ENCODE measurements at regions not wholly inside any gene's neighbourhood (a gene's known extent, or its start where the extent isn't known, plus 50 kb on each side); places are given as distances from the start of the nearest gene placed in this dataset.

DNA sequence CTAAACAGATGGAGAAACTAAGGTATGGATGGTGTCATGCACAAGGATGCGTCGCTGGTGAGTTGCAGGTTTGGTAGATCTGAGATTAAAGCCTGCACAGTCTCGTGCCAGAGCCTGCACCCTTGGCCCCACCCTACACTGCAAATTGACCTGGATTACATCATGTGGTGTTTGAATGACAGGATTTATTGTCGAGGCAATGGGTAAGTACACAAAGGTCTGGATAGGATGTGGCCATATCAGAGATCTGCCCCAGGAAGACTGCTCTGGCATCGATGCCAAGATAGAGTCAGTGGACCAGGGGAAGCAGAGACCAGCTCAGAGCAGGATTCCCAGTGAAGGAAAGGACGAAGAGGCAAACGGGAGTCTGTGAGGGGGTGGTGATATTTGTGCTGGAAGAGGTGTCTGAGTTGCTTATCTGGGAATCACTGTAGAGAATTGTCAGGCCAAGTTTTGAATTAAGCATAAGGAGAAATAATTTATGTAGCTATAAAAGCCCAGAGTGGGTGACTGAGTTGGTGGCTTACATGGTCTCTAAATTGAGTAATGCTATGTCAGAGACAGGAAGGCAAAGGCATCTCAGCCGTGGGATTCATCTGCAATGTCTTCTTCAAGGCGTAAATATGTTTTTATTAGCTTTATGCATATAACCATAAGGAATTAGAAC is 499.6 kb upstream of the B3GAT1 start:
- Histone ChIP-seq H3K4me1 (replicated peaks) (no peaks in the 10 kb centered on the region), H3K9me3 (no peaks in the 10 kb centered on the region), H3K27me3 (replicated peaks; ENCODE audit: insufficient read depth) (peaks cover 3% of the 10 kb centered on the region), H3K27ac (no peak overlapping the region), H3K36me3 (no peaks in the 10 kb centered on the region), H3K4me3 (no peak overlapping the region)
- WGBS = 34% methylated on average over 9 of the region's 9 CpGs
- TF ChIP-seq CTCF (IDR thresholded peaks at IDR 0.05) (no peak), POLR2AphosphoS5 (IDR thresholded peaks at IDR 0.05) (no peak), POLR2A (IDR thresholded peaks at IDR 0.05) (no peak)
- intact Hi-C loops (cut with DNase I) = no loop called here
- DNase-seq (ENCODE audit: low spot score) = no peak

GRCh38 chr11:134908583-134908982 is 496.5 kb upstream of the B3GAT1 start:
- no peak for DNase-seq (ENCODE audit: low spot score)
- no peak overlapping the region for H3K27ac ChIP-seq
- TF ChIP-seq CTCF (IDR thresholded peaks at IDR 0.05) (no peak), POLR2A (IDR thresholded peaks at IDR 0.05) (no peak), POLR2AphosphoS5 (IDR thresholded peaks at IDR 0.05) (no peak)
- no peak overlapping the region for H3K4me3 ChIP-seq
- no peaks in the 10 kb centered on the region for H3K4me1 ChIP-seq (replicated peaks)
- WGBS = 86% methylated on average over 5 of the region's 5 CpGs
- no peaks in the 10 kb centered on the region for H3K9me3 ChIP-seq
- intact Hi-C loops (cut with DNase I) = no loop called here
- peaks cover 4% of the 10 kb centered on the region for H3K27me3 ChIP-seq (replicated peaks; ENCODE audit: insufficient read depth)
- H3K36me3 ChIP-seq = no peaks in the 10 kb centered on the region

DNA sequence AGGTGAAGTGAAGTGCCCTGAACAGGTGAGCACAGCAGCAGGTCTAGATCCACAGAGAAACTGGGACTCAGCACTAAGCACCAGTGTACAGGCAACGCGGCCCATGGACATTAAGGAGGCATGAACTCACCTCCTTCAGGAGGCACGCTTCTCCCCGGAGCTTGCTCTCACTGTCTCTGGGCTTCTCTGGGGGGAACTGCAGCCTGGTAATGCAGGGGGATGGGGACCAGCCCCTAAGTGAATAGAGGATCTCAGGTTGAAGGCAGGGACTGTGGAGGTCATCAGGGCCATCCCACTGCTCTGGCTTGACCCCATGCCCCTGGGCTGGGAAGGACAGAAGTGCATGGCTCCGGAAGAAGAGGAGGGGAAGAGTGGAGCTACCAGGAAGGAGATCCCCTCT is 495.6 kb upstream of the B3GAT1 start:
- Histone ChIP-seq H3K9me3 (no peaks in the 10 kb centered on the region), H3K4me1 (replicated peaks) (no peaks in the 10 kb centered on the region), H3K4me3 (no peak overlapping the region), H3K27me3 (replicated peaks; ENCODE audit: insufficient read depth) (peaks cover 4% of the 10 kb centered on the region), H3K27ac (no peak overlapping the region), H3K36me3 (no peaks in the 10 kb centered on the region)
- TF ChIP-seq POLR2A (IDR thresholded peaks at IDR 0.05) = no peak
- no peak for TF ChIP-seq CTCF (IDR thresholded peaks at IDR 0.05)
- TF ChIP-seq POLR2AphosphoS5 (IDR thresholded peaks at IDR 0.05) = no peak
- intact Hi-C loops (cut with DNase I) = no loop called here
- no peak for DNase-seq (ENCODE audit: low spot score)
- 83% methylated on average over 5 of the region's 5 CpGs for WGBS

DNA sequence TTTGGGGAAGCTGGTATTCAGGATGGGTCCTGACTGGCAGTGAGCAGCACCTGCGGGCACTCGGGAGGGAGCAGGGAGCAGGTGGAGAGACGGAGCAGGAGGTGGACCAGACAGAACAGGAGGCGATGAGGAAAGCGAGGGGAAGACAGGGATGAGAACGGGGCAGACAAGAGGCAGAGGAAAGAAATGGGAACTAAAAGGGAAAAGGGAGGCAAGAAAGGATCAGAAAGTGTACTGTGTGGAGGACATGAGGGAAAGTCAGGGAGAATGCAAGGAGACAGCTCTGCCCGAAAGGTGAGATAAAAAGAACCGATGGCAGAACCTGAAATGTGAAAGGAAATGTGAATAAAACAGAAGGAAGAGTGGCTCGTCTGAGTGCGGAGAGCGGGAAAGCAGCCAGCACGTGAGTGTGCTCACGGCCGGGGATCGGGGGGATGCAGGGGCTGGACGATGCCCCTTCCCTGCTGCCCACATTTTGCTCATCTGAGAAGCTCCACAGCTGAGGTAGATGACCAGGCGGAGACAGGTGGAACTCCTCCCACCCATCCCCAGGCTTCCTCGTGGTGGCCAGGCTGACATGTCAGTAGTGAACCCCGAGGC is 494.4 kb upstream of the B3GAT1 start:
- WGBS = 59% methylated on average over 19 of the region's 19 CpGs
- no peak overlapping the region for H3K27ac ChIP-seq
- no peak overlapping the region for H3K4me3 ChIP-seq
- intact Hi-C loops (cut with DNase I) = no loop called here
- H3K9me3 ChIP-seq = no peaks in the 10 kb centered on the region
- no peak for DNase-seq (ENCODE audit: low spot score)
- no peaks in the 10 kb centered on the region for H3K36me3 ChIP-seq
- no peaks in the 10 kb centered on the region for H3K4me1 ChIP-seq (replicated peaks)
- TF ChIP-seq POLR2AphosphoS5 (IDR thresholded peaks at IDR 0.05) = no peak
- H3K27me3 ChIP-seq (replicated peaks; ENCODE audit: insufficient read depth) = peaks cover 4% of the 10 kb centered on the region

DNA sequence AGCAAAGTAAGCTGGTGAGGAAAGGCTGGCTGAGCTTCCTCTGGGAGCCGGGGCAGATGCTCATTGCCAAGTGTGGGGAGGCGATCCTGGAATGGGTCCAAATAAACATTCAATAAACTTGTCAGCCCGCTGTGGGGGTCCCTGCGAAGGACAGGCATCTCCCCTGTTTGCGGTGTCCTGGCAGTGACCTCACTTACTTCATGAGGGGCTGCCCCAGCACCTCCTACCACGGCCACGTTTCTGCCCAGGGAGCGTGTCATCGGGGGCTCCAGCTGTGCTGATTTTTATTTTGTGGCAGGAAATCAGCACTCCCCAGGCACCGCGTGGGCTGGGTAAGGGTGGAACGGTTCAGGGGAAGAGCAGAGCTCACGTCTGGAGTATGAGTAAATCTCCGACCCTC is 493.9 kb upstream of the B3GAT1 start:
- Histone ChIP-seq H3K9me3 (no peaks in the 10 kb centered on the region), H3K27ac (no peak overlapping the region), H3K4me3 (no peak overlapping the region), H3K4me1 (replicated peaks) (no peaks in the 10 kb centered on the region), H3K36me3 (no peaks in the 10 kb centered on the region), H3K27me3 (replicated peaks; ENCODE audit: insufficient read depth) (peaks cover 4% of the 10 kb centered on the region)
- intact Hi-C loops (cut with DNase I) = no loop called here
- no peak for TF ChIP-seq POLR2AphosphoS5 (IDR thresholded peaks at IDR 0.05)
- no peak for TF ChIP-seq CTCF (IDR thresholded peaks at IDR 0.05)
- no peak for TF ChIP-seq POLR2A (IDR thresholded peaks at IDR 0.05)
- WGBS = 12% methylated on average over 14 of the region's 14 CpGs
- no peak for DNase-seq (ENCODE audit: low spot score)

All from prostate gland (tissue), 2 donors.